Activated B cell treated with CpG ODN at 0.5 μM for 24 hours (primary cell): ENCODE measurements at regions not wholly inside any gene's neighbourhood (a gene's known extent, or its start where the extent isn't known, plus 50 kb on each side); places are given as distances from the start of the nearest gene placed in this dataset.

Experiments
- ATAC-seq: fragments of 200-7000 bp; cut with Tn5 transposase; one replicate; pipeline ENCODE4 v1.10.0; 2021; ENCODE audit warnings: low read depth, mild to moderate bottlenecking, moderate library complexity
- CTCF ChIA-PET: fragments of 350-600 bp; sonication (Branson Sonifier 250); formaldehyde crosslinking; loops from one replicate; lab custom pipeline; 2021; ENCODE audit warnings: antibody characterized with exemption; lab: Charles Lee
- POLR2A ChIA-PET: fragments of 350-600 bp; sonication (Branson Sonifier 250); formaldehyde crosslinking; loops from one replicate; lab custom pipeline; 2021; ENCODE audit warnings: antibody characterized with exemption; lab: Charles Lee
- DNase-seq: peaks from one replicate; pipeline ENCODE4 v3.0.0; 2022
- H3K27ac Mint-ChIP-seq: one replicate; pipeline ENCODE4 v1.8.0; 2020; ENCODE audit warnings: mixed read lengths
- H3K27me3 Mint-ChIP-seq: one replicate; pipeline ENCODE4 v1.8.0; 2021; ENCODE audit warnings: mixed read lengths
- H3K36me3 Mint-ChIP-seq: one replicate; pipeline ENCODE4 v1.8.0; 2021; ENCODE audit warnings: low read depth, mixed read lengths
- H3K4me1 Mint-ChIP-seq: one replicate; pipeline ENCODE4 v1.8.0; 2021; ENCODE audit warnings: mixed read lengths
- H3K4me3 Mint-ChIP-seq: one replicate; pipeline ENCODE4 v1.8.0; 2020; ENCODE audit warnings: mild to moderate bottlenecking, mixed read lengths
- H3K9me3 Mint-ChIP-seq: one replicate; pipeline ENCODE4 v1.8.0; 2020; ENCODE audit warnings: mixed read lengths
- intact Hi-C: fragments of 100-400 bp; cut with micrococcal nuclease; formaldehyde crosslinking; loops from one replicate; pipeline ENCODE4 v1.15.1; 2024
- TF ChIP-seq, protein P1 (sequence below): fragments of 200-600 bp; IDR thresholded peaks from one replicate; pipeline ENCODE4 v1.8.0; 2022; ENCODE audit warnings: antibody characterized with exemption, mild to moderate bottlenecking

DNA sequence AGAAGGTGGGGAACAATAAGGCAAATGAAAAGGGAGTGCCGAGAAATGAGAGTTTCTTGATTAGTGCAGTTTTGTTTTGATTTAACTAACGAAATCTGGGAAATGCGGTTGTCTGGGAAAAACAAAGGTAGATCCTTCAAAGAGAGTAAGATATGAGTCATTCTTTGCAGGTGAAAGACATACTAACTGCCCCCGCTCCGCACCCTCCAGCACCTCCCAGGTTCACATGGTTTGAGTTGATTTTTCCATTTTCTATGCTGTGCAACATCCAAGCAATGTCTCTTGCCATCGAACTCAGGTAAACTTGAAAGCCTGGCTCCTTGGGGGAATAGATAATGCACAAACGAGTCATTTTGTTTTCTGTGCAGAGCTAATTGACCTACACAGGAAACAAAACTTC, 84.1 kb upstream of the KLF12 start:
- intact Hi-C loops: no loop called here
- Mint-ChIP-seq H3K4me3 (no peak overlapping the region), H3K9me3 (no peaks in the 10 kb centered on the region), H3K27me3 (peaks cover 10% of the 10 kb centered on the region), H3K4me1 (no peaks in the 10 kb centered on the region), H3K36me3 (no peaks in the 10 kb centered on the region), H3K27ac (no peak overlapping the region)
- ATAC-seq (no peak), DNase-seq (no peak)
- TF ChIP-seq, protein P1, sequence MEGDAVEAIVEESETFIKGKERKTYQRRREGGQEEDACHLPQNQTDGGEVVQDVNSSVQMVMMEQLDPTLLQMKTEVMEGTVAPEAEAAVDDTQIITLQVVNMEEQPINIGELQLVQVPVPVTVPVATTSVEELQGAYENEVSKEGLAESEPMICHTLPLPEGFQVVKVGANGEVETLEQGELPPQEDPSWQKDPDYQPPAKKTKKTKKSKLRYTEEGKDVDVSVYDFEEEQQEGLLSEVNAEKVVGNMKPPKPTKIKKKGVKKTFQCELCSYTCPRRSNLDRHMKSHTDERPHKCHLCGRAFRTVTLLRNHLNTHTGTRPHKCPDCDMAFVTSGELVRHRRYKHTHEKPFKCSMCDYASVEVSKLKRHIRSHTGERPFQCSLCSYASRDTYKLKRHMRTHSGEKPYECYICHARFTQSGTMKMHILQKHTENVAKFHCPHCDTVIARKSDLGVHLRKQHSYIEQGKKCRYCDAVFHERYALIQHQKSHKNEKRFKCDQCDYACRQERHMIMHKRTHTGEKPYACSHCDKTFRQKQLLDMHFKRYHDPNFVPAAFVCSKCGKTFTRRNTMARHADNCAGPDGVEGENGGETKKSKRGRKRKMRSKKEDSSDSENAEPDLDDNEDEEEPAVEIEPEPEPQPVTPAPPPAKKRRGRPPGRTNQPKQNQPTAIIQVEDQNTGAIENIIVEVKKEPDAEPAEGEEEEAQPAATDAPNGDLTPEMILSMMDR: no peak
- ChIA-PET POLR2A (no interaction called here), CTCF (no interaction called here)

DNA sequence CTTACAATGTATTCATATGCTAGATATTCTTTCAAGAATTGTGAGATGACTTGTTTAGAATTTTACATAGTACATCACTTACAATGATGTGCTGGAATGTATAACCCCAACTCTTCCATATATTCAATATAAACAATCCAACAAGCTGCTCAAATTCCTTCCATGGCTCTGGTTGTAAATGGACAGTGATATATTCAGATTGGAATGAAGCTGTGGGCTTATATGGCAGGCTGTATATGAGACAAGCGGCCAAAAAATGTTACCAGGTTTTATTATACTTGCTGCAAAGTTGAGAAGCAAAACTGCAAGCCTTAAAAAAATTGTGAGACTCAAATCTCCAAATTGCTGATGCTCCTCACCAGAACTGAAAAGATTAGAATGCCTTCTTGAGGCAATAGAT, 83.6 kb upstream of the KLF12 start:
- intact Hi-C loops: no loop called here
- ATAC-seq (no peak), DNase-seq (no peak)
- Mint-ChIP-seq H3K27ac (no peak overlapping the region), H3K4me3 (no peak overlapping the region), H3K36me3 (no peaks in the 10 kb centered on the region), H3K4me1 (no peaks in the 10 kb centered on the region), H3K9me3 (no peaks in the 10 kb centered on the region), H3K27me3 (peaks cover 10% of the 10 kb centered on the region)
- TF ChIP-seq, protein P1: no peak
- CTCF ChIA-PET: no interaction called here
- POLR2A ChIA-PET: no interaction called here

DNA sequence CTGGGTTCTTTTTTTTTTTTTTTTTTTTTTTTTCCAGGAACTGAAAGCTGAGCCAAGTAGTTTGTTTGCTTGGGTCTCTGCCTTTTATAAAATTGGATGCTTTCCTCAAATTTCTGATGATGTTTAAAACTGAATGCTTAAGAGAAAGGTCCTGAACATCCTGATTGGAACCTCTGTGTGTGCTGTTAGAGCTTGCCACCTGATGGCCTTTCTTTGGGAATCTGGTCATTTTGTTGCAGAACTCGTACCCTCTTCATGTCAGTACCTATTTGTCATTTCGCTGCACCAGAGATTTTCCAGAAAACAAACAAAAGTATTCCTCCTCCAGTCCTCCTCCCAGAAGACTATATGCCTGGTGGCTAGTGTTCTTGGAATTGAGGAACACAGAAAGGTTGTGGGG, 81.2 kb upstream of the KLF12 start:
- Mint-ChIP-seq H3K4me1 (no peaks in the 10 kb centered on the region), H3K27me3 (peaks cover 4% of the 10 kb centered on the region), H3K36me3 (no peaks in the 10 kb centered on the region), H3K9me3 (no peaks in the 10 kb centered on the region), H3K27ac (no peak overlapping the region), H3K4me3 (no peak overlapping the region)
- intact Hi-C loops: no loop called here
- no peak for DNase-seq
- TF ChIP-seq, protein P1: no peak
- ATAC-seq: no peak
- POLR2A ChIA-PET: no interaction called here
- CTCF ChIA-PET: no interaction called here

DNA sequence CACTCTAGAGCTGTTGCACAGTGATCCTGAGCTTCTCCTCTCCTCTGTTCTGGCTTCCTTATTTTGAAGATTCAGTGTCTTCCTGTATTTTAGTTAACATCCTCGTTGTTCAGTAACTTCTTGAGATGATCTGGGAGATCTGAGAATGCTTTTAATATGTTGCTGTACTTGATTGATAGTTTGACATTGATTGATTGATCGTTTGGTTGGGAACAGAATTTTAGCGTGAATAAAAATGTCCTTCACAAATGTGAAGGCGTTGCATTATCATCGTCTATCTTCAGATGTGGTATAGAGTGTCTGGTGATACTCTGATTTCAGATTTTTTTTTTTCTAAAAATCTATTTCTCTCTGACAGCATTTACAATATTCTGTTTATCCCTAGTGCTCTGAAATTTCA, 80.1 kb upstream of the KLF12 start:
- H3K27ac Mint-ChIP-seq: no peak overlapping the region
- no peaks in the 10 kb centered on the region for H3K9me3 Mint-ChIP-seq
- no peak overlapping the region for H3K4me3 Mint-ChIP-seq
- DNase-seq (no peak), ATAC-seq (no peak)
- TF ChIP-seq, protein P1: no peak
- POLR2A ChIA-PET: no interaction called here
- CTCF ChIA-PET: no interaction called here
- H3K4me1 Mint-ChIP-seq: no peaks in the 10 kb centered on the region
- intact Hi-C loops: no loop called here
- H3K36me3 Mint-ChIP-seq: no peaks in the 10 kb centered on the region
- H3K27me3 Mint-ChIP-seq: peaks cover 4% of the 10 kb centered on the region

DNA sequence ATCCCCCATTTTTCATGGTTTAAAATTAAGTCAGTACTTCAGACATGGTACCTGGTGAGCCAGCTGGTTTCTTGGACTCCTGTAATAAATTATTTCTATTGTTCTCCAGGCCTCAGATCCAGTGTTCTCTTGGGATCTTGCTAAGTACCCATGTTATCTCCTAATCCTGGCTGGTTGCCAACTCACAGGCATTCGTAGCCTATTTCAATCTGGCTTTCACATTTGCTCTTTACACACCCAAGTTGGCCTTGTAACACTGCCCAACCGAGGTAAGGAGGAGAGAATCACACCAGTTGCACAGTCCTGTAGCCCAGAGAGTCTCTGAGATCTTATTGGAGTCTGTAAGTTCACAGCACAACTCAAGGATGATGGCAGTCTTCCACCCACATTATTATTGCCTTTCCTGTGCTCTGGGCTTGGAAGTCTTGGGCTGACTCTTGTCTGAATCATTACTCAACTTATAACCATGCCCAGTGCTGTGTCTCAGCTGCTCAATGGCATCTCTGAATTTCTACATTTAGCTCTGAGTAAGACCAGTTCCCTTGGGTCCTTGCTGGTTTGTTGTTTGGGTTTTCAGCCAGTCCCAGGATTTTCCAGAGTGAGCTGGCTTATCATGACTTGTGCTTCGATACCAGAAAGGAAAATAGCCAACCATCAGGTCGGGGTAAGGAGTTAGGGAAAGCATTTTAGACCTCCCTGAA, 76.6 kb upstream of the KLF12 start:
- H3K4me3 Mint-ChIP-seq: no peak overlapping the region
- intact Hi-C loops: no loop called here
- H3K4me1 Mint-ChIP-seq: no peaks in the 10 kb centered on the region
- H3K27me3 Mint-ChIP-seq: peaks cover 7% of the 10 kb centered on the region
- H3K36me3 Mint-ChIP-seq: no peaks in the 10 kb centered on the region
- ChIA-PET POLR2A (no interaction called here), CTCF (no interaction called here)
- TF ChIP-seq, protein P1: no peak
- H3K27ac Mint-ChIP-seq: no peak overlapping the region
- DNase-seq (no peak), ATAC-seq (no peak)
- H3K9me3 Mint-ChIP-seq: no peaks in the 10 kb centered on the region
